ENCODE measurements at regions not wholly inside any gene's neighbourhood (a gene's known extent, or its start where the extent isn't known, plus 50 kb on each side); places are given as distances from the start of the nearest gene placed in this dataset.

DNA sequence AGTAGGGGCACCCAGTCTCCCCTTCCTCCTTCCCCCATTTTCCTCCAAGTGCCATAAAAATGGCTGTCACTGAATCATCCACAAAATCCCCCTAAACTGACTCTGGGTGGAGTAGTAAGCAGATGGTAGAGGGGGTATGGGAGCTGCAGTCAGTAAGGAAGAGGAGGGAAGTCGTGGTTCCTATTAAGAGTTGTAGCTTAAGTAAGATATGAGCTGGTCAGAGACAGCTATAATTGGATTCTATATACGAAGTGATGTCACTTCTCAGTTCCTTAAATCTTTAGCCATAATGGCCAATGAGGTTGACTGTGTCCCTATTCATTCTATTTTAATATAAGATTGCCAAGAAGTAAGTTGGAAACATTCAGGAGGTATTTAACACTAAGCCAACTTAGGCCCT, 131.7 kb downstream of the SLC16A9 start:
- H3K4me3 ChIP-seq (ENCODE audit: low read length): no peak overlapping the region
- H3K27me3 ChIP-seq (ENCODE audit: insufficient read depth, low read length): no peaks in the 10 kb centered on the region
- no peaks in the 10 kb centered on the region for H3K9me3 ChIP-seq (ENCODE audit: insufficient read depth, low read depth, low read length)
- H3K27ac ChIP-seq (ENCODE audit: low read length): no peak overlapping the region
- H3K4me1 ChIP-seq (ENCODE audit: insufficient read depth, low read length): no peaks in the 10 kb centered on the region
- H3K9ac ChIP-seq (ENCODE audit: low read depth, low read length): no peak overlapping the region
- H3K36me3 ChIP-seq (ENCODE audit: insufficient read depth, low read depth, low read length): no peaks in the 10 kb centered on the region

DNA sequence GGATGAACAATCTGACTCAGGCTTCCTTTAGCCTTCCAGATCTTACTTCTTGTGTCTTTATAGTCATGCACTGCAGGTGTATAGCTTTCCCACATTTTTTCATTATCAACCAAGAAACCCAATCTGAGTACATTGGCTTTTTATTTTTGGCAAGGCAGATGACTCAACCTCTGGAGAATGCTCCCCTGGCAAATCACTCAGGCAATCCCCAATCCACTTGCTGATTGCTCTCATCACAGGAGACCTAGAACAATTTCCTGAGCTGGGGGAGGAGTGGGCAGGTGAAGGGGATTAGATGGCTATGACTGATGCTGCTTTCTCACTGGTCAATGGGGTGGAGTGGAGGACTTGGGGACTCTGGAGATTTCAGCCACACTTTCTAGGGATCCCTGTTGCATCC, 134.4 kb downstream of the SLC16A9 start:
- Histone ChIP-seq H3K4me3 (ENCODE audit: low read length) (no peak overlapping the region), H3K27ac (ENCODE audit: low read length) (no peak overlapping the region), H3K9me3 (ENCODE audit: insufficient read depth, low read depth, low read length) (no peaks in the 10 kb centered on the region), H3K27me3 (ENCODE audit: insufficient read depth, low read length) (no peaks in the 10 kb centered on the region), H3K4me1 (ENCODE audit: insufficient read depth, low read length) (no peaks in the 10 kb centered on the region), H3K9ac (ENCODE audit: low read depth, low read length) (no peak overlapping the region), H3K36me3 (ENCODE audit: insufficient read depth, low read depth, low read length) (no peaks in the 10 kb centered on the region)

- Histone ChIP-seq H3K27me3 (ENCODE audit: insufficient read depth, low read length) (no peaks in the 10 kb centered on the region), H3K4me3 (ENCODE audit: low read length) (no peak overlapping the region), H3K4me1 (ENCODE audit: insufficient read depth, low read length) (no peaks in the 10 kb centered on the region), H3K9me3 (ENCODE audit: insufficient read depth, low read depth, low read length) (no peaks in the 10 kb centered on the region), H3K9ac (ENCODE audit: low read depth, low read length) (no peak overlapping the region), H3K36me3 (ENCODE audit: insufficient read depth, low read depth, low read length) (no peaks in the 10 kb centered on the region), H3K27ac (ENCODE audit: low read length) (no peak overlapping the region)
These were observed 146.1 kb downstream of the SLC16A9 start for GRCh38 chr10:59563531-59563930.

GRCh38 chr10:59562126-59562525, 147.5 kb downstream of the SLC16A9 start:
- Histone ChIP-seq H3K4me1 (ENCODE audit: insufficient read depth, low read length) (peaks cover 12% of the 10 kb centered on the region), H3K9ac (ENCODE audit: low read depth, low read length) (no peak overlapping the region), H3K4me3 (ENCODE audit: low read length) (no peak overlapping the region), H3K9me3 (ENCODE audit: insufficient read depth, low read depth, low read length) (no peaks in the 10 kb centered on the region), H3K27me3 (ENCODE audit: insufficient read depth, low read length) (no peaks in the 10 kb centered on the region), H3K36me3 (ENCODE audit: insufficient read depth, low read depth, low read length) (no peaks in the 10 kb centered on the region), H3K27ac (ENCODE audit: low read length) (no peak overlapping the region)

DNA sequence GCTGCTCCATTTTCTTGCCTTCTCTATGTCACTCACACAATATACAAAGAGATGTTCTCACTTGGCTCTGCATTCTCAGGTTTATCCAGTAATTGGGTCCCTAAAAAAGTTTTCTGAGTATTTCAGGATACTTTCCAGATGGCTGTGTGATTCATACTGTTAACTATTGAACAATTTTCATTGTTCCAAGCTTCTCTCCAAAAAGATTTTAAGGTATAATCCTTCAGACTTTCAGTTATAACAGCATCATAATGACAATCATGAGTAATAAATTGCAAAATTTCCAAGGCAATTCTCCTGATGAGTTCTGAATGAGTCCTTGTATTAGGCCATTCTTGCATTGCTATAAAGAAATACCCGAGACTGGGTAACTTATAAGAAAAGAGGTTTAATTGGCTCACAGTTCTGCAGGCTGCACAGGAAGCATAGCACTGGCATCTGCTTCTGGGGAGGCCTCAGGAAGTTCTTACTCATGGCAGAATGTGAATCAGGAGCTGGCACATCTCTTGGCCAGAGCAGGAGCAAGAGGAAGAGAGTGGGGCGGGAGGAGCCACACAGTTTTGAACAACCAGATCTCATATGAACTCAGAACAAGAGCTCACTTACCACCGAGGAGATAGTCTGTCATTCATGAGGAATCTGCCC, 148.1 kb downstream of the SLC16A9 start:
- Histone ChIP-seq H3K27me3 (ENCODE audit: insufficient read depth, low read length) (no peaks in the 10 kb centered on the region), H3K9ac (ENCODE audit: low read depth, low read length) (no peak overlapping the region), H3K4me1 (ENCODE audit: insufficient read depth, low read length) (peaks cover 15% of the 10 kb centered on the region), H3K4me3 (ENCODE audit: low read length) (no peak overlapping the region), H3K36me3 (ENCODE audit: insufficient read depth, low read depth, low read length) (no peaks in the 10 kb centered on the region), H3K9me3 (ENCODE audit: insufficient read depth, low read depth, low read length) (no peaks in the 10 kb centered on the region), H3K27ac (ENCODE audit: low read length) (no peak overlapping the region)

DNA sequence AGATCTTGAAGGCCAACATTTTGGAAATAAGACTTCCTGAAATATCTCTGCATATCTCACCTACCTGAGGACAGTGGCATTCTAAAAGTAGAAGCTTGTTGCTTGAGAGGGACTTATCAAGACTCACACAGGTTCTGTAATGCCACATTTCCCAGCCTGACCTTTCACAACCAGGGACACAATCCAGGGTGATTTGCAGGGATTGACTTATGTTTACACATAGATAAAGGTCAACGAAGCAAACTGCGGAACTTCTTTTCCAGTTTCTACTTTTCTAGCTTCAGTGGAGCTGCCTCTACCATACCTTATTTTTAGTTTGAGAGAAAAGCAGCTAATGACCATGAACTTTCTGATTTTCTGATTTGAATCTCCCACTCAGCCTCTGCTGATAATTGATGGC, 148.7 kb downstream of the SLC16A9 start:
- Histone ChIP-seq H3K27ac (ENCODE audit: low read length) (no peak overlapping the region), H3K36me3 (ENCODE audit: insufficient read depth, low read depth, low read length) (no peaks in the 10 kb centered on the region)

DNA sequence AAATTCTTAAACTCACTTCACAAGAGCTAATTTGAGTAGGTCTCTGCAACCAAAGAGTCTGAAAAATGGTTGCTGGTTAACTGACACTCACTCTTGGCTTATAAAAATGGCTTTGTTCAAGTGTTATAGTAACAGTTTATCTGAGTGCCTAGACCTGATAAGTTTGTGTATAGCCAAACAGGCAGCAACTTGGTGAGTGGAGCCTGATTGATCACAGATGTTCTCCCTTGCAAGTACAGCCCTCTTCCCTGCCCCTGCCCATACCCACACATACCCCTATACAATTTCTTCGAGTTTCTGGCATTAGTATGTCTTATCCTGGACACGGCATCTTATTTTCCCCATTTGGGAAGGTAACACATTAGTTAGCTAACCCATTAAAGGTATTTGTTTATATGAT, 149.5 kb downstream of the SLC16A9 start:
- Histone ChIP-seq H3K4me1 (ENCODE audit: insufficient read depth, low read length) (peaks cover 20% of the 10 kb centered on the region), H3K27ac (ENCODE audit: low read length) (no peak overlapping the region), H3K27me3 (ENCODE audit: insufficient read depth, low read length) (no peaks in the 10 kb centered on the region), H3K4me3 (ENCODE audit: low read length) (no peak overlapping the region), H3K9me3 (ENCODE audit: insufficient read depth, low read depth, low read length) (no peaks in the 10 kb centered on the region), H3K36me3 (ENCODE audit: insufficient read depth, low read depth, low read length) (no peaks in the 10 kb centered on the region), H3K9ac (ENCODE audit: low read depth, low read length) (no peak overlapping the region)

More for the DNA sequence above, 148.7 kb downstream of the SLC16A9 start:
- no peak overlapping the region for H3K9ac ChIP-seq (ENCODE audit: low read depth, low read length)
- peaks cover 20% of the 10 kb centered on the region for H3K4me1 ChIP-seq (ENCODE audit: insufficient read depth, low read length)
- no peak overlapping the region for H3K4me3 ChIP-seq (ENCODE audit: low read length)
- H3K27me3 ChIP-seq (ENCODE audit: insufficient read depth, low read length): no peaks in the 10 kb centered on the region
- no peaks in the 10 kb centered on the region for H3K9me3 ChIP-seq (ENCODE audit: insufficient read depth, low read depth, low read length)

DNA sequence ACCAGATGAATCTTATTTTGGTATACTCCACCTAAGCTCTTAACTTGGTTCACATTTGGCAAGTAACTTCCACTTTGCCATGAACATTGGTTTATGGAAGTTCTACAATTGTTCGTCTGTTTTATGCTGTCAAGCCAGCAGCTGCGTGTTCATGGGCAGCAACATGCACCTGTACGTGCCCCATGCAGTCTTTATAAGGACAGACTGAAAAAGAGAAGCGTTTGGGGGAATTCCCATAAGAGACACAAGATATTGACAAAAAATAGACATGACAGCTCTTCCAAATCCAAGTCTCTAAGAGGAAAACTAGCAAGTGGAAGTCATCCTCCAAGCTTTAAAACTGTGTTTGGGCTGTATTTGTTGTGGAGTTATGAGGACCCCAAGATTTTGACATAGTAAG, 151.6 kb downstream of the SLC16A9 start:
- Histone ChIP-seq H3K9me3 (ENCODE audit: insufficient read depth, low read depth, low read length) (no peaks in the 10 kb centered on the region), H3K4me1 (ENCODE audit: insufficient read depth, low read length) (peaks cover 22% of the 10 kb centered on the region), H3K9ac (ENCODE audit: low read depth, low read length) (no peak overlapping the region), H3K4me3 (ENCODE audit: low read length) (no peak overlapping the region), H3K27me3 (ENCODE audit: insufficient read depth, low read length) (no peaks in the 10 kb centered on the region), H3K27ac (ENCODE audit: low read length) (no peak overlapping the region), H3K36me3 (ENCODE audit: insufficient read depth, low read depth, low read length) (no peaks in the 10 kb centered on the region)

DNA sequence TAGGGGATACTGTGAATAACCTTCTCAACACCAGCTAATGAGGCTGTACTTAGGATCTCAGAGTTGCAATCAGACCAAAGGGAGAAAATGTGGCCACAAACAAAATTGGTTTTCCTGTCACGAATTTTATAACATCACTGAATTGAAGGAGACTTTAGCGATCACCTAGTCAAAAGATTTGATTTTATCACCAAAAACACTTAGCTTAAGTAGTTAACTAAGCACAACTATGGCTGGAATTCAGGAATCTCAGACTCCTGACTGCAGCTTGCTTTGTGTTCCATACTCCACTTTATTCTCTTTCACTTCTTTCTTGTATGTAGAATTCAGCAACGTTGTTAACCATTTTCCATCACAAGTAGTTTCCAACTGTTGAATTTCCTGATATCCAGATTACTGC, 152.0 kb downstream of the SLC16A9 start:
- Histone ChIP-seq H3K4me1 (ENCODE audit: insufficient read depth, low read length) (peaks cover 22% of the 10 kb centered on the region), H3K4me3 (ENCODE audit: low read length) (peak overlapping the region; percentile 40; the same call in 1 of the 2 replicates)

DNA sequence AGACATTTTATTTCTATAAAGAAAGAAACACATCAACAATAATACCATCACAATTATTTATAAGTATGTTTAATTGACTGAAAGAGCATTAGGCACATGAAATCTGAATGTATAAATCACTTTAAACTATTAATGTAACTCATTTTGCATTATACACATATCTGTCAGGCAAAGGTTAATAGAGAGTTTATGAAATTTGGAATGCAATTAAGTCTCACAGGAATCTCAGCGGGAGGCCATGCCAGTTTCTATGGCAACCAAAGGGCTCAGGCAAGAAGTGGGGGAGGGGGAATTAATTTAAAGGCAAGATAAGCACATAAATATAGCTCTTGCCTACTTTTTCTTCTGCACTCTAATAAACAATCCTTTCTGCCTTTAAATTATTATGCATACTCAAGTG, 152.6 kb downstream of the SLC16A9 start:
- H3K36me3 ChIP-seq (ENCODE audit: insufficient read depth, low read depth, low read length): no peaks in the 10 kb centered on the region
- peak overlapping the region; percentile 40; the same call in 1 of the 2 replicates for H3K4me3 ChIP-seq (ENCODE audit: low read length)
- no peak overlapping the region for H3K27ac ChIP-seq (ENCODE audit: low read length)
- peak overlapping the region; percentile 10; the same call in 1 of the 2 replicates for H3K9ac ChIP-seq (ENCODE audit: low read depth, low read length)
- H3K9me3 ChIP-seq (ENCODE audit: insufficient read depth, low read depth, low read length): no peaks in the 10 kb centered on the region
- no peaks in the 10 kb centered on the region for H3K27me3 ChIP-seq (ENCODE audit: insufficient read depth, low read length)
- H3K4me1 ChIP-seq (ENCODE audit: insufficient read depth, low read length): peaks cover 22% of the 10 kb centered on the region

More for the DNA sequence above, 152.0 kb downstream of the SLC16A9 start:
- Histone ChIP-seq H3K27me3 (ENCODE audit: insufficient read depth, low read length) (no peaks in the 10 kb centered on the region), H3K36me3 (ENCODE audit: insufficient read depth, low read depth, low read length) (no peaks in the 10 kb centered on the region), H3K9me3 (ENCODE audit: insufficient read depth, low read depth, low read length) (no peaks in the 10 kb centered on the region), H3K27ac (ENCODE audit: low read length) (no peak overlapping the region), H3K9ac (ENCODE audit: low read depth, low read length) (peak overlapping the region; percentile 10; the same call in 1 of the 2 replicates)

- Histone ChIP-seq H3K36me3 (ENCODE audit: insufficient read depth, low read depth, low read length) (no peaks in the 10 kb centered on the region), H3K4me1 (ENCODE audit: insufficient read depth, low read length) (peaks cover 22% of the 10 kb centered on the region), H3K27ac (ENCODE audit: low read length) (no peak overlapping the region), H3K9me3 (ENCODE audit: insufficient read depth, low read depth, low read length) (no peaks in the 10 kb centered on the region), H3K27me3 (ENCODE audit: insufficient read depth, low read length) (no peaks in the 10 kb centered on the region), H3K4me3 (ENCODE audit: low read length) (no peak overlapping the region), H3K9ac (ENCODE audit: low read depth, low read length) (no peak overlapping the region)
These were observed 156.3 kb downstream of the SLC16A9 start for GRCh38 chr10:59553162-59553900.

DNA sequence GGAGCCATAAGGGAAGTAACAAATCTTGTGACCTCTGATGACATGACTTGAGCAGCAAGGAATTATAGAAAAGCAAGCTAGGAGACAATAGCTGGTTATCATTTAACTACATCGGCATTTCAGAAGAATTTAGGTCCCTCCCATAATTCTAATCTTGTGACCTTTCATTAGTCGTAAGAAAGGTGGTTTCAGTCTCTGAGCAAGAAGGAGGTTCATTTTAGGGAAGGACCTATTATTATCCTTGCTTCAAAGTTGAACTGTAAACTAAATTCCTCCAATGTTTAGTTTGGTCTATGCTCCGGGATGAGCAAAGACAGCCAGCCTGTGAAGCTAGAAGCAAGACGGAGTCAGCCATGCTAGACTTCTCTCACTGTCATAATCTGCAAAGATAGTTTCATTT, 159.6 kb downstream of the SLC16A9 start:
- Histone ChIP-seq H3K9ac (ENCODE audit: low read depth, low read length) (no peak overlapping the region), H3K4me1 (ENCODE audit: insufficient read depth, low read length) (0 out of 2 replicates have a peak, but pooled peaks cover 2% of the 10 kb centered on the region), H3K27me3 (ENCODE audit: insufficient read depth, low read length) (no peaks in the 10 kb centered on the region), H3K36me3 (ENCODE audit: insufficient read depth, low read depth, low read length) (no peaks in the 10 kb centered on the region), H3K9me3 (ENCODE audit: insufficient read depth, low read depth, low read length) (no peaks in the 10 kb centered on the region), H3K27ac (ENCODE audit: low read length) (no peak overlapping the region), H3K4me3 (ENCODE audit: low read length) (no peak overlapping the region)
